Amygdala (tissue), 56 donors: ENCODE measurements at regions not wholly inside any gene's neighbourhood (a gene's known extent, or its start where the extent isn't known, plus 50 kb on each side); places are given as distances from the start of the nearest gene placed in this dataset.

Source experiments
- DNase-seq, 56 donors: peaks; one replicate each; lab custom pipeline; 2025; lab: John Stamatoyannopoulos, UW

DNA sequence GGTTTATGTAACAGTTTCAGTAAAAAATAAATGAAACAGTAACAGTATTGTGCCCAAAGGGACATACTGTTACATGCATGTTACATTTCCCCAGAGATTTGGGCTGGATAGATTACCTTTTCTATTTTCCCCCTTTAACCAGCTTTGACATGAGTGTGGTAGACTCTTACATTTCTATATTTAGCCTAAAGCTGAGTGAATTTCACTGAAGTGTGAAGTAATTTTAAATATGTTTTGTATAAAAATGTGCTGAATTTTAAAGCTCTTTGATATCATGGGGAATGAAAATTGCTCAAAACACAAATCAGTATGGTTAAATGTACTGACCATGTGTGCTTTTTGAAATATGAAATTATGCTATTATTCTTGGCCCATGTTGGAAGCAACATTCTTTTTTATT lies 122.3 kb upstream of the CDH10 start:
- no peak for DNase-seq

DNA sequence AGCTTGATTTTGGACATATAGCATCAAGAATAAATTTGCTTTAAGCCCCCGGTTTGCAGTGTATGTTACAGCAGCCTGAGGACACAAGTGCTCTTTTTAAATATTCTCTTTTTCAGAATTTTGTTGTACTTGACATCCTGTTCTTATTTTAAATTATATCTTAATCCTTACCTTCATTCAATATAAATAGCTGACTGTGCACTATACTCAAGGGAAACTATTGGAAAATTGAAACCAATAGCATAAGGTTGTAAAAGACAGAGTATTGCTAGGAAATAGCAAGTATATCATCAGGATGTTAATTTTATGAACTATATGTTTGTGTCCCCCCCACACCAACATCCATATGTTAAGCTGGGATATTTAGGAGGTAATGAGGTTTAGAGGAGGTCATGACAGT lies 120.4 kb upstream of the CDH10 start:
- no peak for DNase-seq

DNA sequence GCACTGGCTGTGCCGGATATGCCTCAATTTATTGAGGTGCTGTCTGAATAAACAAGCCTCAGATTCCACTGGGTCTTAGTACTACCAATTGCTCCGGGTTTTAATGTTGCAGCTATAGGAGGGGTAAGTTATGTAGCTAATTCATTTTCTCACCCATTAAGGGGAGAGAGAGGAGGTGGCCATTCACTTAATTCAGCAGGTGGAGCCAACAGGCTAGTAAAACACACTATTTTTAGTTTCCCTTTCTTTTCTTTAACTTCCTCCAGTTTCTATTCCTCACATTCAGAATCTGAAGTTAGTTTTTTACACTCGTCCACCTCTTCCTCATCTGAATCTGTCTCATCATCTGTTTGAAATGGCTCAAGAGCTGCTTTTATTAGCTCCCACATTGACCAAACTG lies 105.6 kb upstream of the CDH10 start:
- DNase-seq = no peak

DNA sequence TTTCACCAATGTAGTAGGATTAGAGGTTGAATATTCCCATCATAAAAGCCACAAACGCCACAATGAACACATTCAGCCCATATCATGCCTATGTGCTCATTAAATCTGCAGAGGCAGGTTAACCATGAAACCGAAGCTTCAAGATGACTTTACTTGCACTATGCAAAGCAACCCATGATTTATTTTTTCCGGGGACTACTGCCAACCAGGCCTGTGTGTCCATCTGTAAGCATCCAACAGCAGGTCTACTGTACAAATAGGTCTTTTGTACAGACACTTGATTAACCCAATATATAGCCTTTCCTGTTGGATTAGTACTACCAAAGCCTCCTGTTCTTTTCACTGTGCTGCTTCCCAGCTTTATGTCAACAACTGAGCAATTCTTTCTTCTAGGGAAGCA lies 104.9 kb upstream of the CDH10 start:
- no peak for DNase-seq

DNA sequence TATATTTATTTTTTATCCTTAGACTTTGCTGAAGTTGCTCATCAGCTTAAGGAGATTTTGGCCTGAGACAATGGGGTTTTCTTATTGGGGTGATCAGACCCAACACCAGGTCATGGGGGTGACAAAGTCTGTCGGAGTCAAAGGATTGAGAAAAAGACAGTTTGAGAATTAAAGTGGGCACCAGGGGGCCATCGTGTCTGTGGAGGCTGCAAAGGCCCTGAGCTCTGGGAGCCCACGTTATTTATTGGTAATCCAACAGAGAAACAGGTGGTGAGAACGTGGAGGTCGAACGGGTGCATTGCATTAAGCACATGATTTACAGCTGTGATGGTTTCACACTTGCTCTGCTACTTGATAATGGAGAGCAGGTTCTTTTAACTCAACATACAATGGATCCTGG lies 102.5 kb upstream of the CDH10 start:
- DNase-seq = no peak

DNA sequence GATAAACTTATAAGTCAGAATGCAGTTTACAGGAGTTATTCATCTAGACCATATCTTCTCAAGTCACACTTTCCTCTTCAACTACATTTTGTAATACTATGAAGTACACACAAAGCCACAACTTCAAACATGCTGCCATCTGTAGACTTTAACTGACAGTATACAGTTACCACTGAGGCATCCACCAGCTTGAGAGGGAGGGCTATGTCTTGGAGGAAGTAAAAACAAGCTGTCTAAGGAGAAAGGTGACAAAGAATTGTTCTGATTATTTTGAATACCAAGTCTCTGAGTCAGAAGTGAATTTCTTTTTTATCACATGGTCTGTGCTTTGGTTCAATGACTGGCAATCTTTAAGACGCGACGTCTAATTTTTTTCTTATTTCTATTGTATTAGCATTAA lies 97.6 kb upstream of the CDH10 start:
- no peak for DNase-seq

DNA sequence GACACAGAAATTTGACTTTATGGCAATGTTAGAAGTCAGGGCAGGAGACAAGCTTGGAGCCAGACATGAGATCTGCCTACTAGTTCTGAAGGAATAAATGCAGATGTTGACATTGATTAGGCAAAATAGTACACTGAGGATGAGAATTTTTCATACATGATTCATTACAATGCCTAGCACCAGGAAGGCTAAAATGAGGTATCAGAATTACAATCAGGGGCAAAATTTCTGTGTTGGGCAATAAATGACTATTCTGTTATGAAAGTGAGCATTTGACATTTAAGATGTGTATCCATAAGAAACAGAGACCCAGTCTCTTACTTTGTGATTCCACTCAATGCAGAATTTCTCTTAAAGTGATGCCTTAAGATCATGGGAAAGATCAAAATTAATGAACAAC lies 92.4 kb upstream of the CDH10 start:
- no peak for DNase-seq

DNA sequence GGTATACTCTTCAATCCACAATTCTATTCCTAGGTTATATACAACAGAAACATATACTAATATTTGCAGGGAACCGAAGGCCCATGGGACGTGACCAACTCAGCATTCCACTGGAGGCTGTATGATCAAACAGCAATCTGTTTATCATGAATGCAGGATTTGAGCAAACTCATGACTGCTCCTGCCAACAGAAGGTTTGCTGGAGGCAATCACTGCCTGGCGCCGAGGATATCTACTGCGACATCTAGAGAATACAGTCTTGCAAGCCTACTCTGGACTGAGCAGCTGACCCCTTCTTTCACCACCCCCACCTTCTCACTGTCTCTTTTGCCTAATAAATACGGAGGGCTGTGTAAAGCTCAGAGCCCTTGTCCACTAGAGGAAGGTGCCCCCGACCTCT lies 90.5 kb upstream of the CDH10 start:
- DNase-seq = no peak

DNA sequence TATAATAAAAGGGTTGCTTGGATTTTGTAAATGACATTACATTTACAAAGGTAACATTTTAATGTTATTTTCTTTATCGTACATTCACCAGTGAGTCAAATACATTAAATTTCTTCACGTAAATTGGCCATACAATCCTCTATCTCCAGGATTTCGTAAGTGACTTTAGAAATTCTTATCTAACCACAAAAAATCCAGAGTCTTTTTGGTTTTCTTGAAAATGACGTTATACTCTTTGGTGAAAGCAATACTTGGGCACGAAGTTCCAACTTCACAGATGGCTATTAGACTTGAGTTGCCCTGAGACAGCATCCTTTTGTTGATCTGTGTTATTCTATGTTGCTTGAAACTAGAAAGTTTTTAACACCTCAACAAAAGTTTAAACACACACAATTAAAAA lies 87.4 kb upstream of the CDH10 start:
- DNase-seq = no peak

DNA sequence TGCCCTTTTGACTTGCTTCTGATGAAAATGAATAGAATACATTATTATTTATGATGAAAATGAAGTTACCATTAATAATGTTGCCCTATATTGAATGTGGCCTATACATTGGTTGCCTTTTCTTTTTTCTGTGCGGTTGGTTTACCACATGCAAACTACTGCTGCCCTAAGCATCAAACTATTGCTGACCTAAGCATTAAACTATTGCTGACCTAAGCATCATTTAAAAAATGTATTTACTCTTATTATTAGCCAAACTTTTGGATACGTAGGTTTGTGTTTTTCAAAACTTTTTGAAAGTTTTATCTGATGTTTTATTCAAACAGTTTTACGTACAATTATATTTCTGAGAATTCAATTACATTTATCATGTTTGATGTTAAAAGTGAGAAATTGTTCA lies 76.0 kb upstream of the CDH10 start:
- DNase-seq = no peak

DNA sequence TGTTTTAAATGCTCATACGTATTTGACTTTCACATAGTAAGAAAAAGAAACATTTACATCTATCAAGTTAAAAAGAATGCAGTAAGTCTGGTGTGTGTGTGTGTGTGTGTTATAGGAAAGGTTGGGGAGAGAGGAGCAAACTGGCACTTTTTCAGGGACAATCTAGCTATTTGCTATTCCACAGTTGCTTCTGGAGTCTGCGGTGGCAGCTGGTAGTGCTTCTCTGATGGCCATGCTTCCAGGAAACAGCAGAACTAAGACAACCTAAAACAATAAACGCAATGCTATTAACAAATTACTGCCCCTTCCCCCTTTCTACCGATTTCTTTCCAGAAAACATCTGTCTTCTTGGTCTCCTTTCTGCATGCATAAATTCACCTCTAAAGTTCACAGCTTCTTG lies 70.0 kb upstream of the CDH10 start:
- DNase-seq = peak in 3 of 56 donors; percentile 0 to 12 (median 1)

DNA sequence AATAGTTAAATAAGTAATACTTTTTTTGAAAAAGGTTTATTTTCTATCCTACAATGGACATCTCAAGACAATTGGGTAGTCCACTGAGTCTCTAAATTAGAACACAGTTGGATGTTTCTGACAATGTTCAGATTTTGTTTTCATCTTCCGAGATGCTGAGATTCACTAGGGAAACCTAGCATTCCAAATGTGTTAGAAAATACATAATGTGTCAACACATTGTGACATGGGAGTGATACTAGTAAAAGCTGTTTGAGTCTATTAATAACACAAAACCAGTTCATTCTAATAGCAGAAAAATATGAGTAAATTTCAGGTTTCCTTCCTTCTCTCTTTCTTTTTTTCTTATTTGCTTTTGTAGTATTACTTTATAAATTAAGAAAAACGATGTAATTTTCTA lies 68.2 kb upstream of the CDH10 start:
- DNase-seq = no peak

DNA sequence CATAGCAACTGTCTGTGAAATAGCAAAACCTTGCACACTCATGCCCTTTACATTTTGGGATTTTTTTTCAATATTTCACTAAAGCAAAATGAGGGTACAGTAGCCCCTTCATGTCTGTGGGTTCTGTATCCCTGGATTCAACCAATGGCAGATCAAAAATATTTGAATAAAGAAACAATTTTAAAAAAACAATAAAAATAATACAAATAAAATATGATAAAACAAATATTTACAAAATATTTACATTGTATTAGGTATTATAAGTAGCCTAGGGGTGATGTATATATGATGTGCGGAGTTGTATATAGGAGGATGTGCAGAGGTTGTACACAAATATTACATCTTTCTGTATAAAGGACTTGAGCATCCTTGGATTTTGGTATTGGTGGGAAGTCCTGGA lies 67.3 kb upstream of the CDH10 start:
- no peak for DNase-seq

DNA sequence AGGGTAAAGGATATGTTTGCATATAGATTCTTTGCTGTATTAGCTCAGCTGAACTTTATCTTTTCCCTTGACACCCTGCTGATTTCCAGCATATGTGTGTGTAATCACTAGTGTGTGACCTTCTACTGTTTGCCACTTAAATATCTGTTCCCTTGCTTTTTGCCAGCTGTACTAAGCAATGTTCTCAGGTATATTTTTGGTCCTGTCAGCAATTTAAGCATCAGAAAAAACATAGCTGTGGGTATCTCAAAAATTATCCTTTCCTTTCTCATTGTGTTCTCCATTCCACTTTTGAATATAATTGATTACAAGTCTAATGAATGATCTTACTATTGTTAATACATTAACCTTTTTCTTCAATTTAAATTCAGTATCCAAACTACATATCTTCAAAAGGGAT lies 59.2 kb upstream of the CDH10 start:
- no peak for DNase-seq
